Hepatocyte (in vitro differentiated cells): ENCODE measurements at regions not wholly inside any gene's neighbourhood (a gene's known extent, or its start where the extent isn't known, plus 50 kb on each side); places are given as distances from the start of the nearest gene placed in this dataset.

Source experiments
- EZH2 ChIP-seq: fragments of 200-600 bp; sonication (generic); IDR thresholded peaks from 2 replicates; pipeline ENCODE4 v1.6.1; 2016; ENCODE audit warnings: antibody characterized with exemption, mild to moderate bottlenecking, borderline replicate concordance
- EZH2phosphoT487 ChIP-seq: fragments of 200-600 bp; sonication (generic); IDR thresholded peaks from one replicate; pipeline ENCODE4 v1.6.1; 2018; ENCODE audit warnings: antibody characterized with exemption, mild to moderate bottlenecking, low read depth, moderate library complexity; ENCODE audit not compliant: unreplicated experiment, severe bottlenecking
- TF ChIP-seq, protein P1 (sequence below): fragments of 200-600 bp; sonication (generic); IDR thresholded peaks from 2 replicates; pipeline ENCODE4 v1.5.1; 2016; ENCODE audit warnings: antibody characterized with exemption, mild to moderate bottlenecking; ENCODE audit not compliant: poor library complexity

DNA sequence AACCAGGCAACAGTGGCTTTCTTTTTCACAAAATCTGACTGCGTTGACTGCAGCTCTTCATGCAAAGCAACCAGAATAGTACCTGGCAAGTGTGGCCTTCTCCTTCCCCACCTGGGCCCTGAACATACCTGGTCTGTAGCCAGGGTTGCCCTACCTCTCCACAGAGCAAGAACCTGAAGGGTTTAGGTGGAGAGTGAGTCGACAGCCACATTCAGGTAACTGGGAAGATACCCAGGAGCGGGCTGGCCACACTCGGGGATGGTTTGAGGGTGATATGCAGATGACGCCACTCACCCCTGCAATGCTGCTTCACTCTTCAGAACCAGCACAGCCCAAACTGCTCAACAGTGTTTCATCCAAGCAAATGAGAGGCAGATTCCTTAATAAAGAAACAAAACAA lies 117.3 kb downstream of the TTC32 start:
- TF ChIP-seq, protein P1, sequence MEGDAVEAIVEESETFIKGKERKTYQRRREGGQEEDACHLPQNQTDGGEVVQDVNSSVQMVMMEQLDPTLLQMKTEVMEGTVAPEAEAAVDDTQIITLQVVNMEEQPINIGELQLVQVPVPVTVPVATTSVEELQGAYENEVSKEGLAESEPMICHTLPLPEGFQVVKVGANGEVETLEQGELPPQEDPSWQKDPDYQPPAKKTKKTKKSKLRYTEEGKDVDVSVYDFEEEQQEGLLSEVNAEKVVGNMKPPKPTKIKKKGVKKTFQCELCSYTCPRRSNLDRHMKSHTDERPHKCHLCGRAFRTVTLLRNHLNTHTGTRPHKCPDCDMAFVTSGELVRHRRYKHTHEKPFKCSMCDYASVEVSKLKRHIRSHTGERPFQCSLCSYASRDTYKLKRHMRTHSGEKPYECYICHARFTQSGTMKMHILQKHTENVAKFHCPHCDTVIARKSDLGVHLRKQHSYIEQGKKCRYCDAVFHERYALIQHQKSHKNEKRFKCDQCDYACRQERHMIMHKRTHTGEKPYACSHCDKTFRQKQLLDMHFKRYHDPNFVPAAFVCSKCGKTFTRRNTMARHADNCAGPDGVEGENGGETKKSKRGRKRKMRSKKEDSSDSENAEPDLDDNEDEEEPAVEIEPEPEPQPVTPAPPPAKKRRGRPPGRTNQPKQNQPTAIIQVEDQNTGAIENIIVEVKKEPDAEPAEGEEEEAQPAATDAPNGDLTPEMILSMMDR: no peak
- TF ChIP-seq EZH2phosphoT487 (no peak), EZH2 (no peak)
